GM12891 (cell line): ENCODE measurements at regions not wholly inside any gene's neighbourhood (a gene's known extent, or its start where the extent isn't known, plus 50 kb on each side); places are given as distances from the start of the nearest gene placed in this dataset.

Experiments used
- PAX5 ChIP-seq: IDR thresholded peaks from 2 replicates; pipeline ENCODE4 v1.6.1; 2011; ENCODE audit warnings: low read length, moderate library complexity, mild to moderate bottlenecking; ENCODE audit not compliant: insufficient read depth, severe bottlenecking
- POLR2A ChIP-seq: IDR thresholded peaks from 2 replicates; pipeline ENCODE4 v1.6.1; 2011; ENCODE audit warnings: low read depth, low read length, control low read depth
- POLR2AphosphoS5 ChIP-seq: IDR thresholded peaks from 2 replicates; pipeline ENCODE4 v1.6.1; 2011; ENCODE audit warnings: low read depth, low read length, control low read depth
- SPI1 ChIP-seq: IDR thresholded peaks from 2 replicates; pipeline ENCODE4 v1.6.1; 2011; ENCODE audit warnings: low read depth, low read length, control low read depth
- TAF1 ChIP-seq: IDR thresholded peaks from 2 replicates; pipeline ENCODE4 v1.6.1; 2011; ENCODE audit warnings: low read depth, low read length, control low read depth

DNA sequence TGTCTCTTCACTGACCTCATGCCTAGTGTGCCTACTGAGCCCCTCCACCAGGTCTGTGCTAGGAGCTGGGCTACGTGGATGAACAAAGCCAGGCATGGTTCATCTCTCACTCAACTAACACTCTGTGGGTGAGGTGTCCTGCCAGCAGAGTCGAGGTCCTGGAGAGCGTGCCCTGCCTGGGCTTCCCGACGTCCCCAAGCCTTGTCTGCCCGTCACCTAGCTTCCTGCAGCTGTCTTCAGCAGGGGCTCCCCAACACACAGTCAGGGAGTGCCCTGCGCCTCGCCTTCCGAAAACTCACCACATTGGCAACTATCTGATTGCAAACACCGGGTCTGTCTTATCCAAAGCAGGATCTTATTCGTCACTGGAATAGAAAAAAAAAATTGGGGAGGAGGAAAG is 167.5 kb upstream of the ZC3H12A start:
- TF ChIP-seq TAF1 (no peak), POLR2A (no peak), POLR2AphosphoS5 (no peak), PAX5 (no peak), SPI1 (no peak)
